Ishikawa (cell line): ENCODE measurements at regions not wholly inside any gene's neighbourhood (a gene's known extent, or its start where the extent isn't known, plus 50 kb on each side); places are given as distances from the start of the nearest gene placed in this dataset.

Experiments used
- CEBPB ChIP-seq: IDR thresholded peaks from 2 replicates; pipeline ENCODE4 v1.6.1; 2012
- CREB1 ChIP-seq: IDR thresholded peaks from 2 replicates; pipeline ENCODE4 v1.6.1; 2012; ENCODE audit warnings: low read depth
- EGR1 ChIP-seq: IDR thresholded peaks from 2 replicates; pipeline ENCODE4 v1.6.1; 2012
- EP300 ChIP-seq: IDR thresholded peaks from 2 replicates; pipeline ENCODE4 v1.6.1; 2012; ENCODE audit warnings: borderline replicate concordance
- FOXM1 ChIP-seq: IDR thresholded peaks from 2 replicates; pipeline ENCODE4 v1.6.1; 2012; ENCODE audit warnings: low read depth, borderline replicate concordance
- MAX ChIP-seq: IDR thresholded peaks from 2 replicates; pipeline ENCODE4 v1.6.1; 2012
- NFIC ChIP-seq: IDR thresholded peaks from 2 replicates; pipeline ENCODE4 v1.6.1; 2012
- RAD21 ChIP-seq: IDR thresholded peaks from 2 replicates; pipeline ENCODE4 v1.6.1; 2012; ENCODE audit warnings: low read depth
- REST ChIP-seq: IDR thresholded peaks from 2 replicates; pipeline ENCODE4 v1.6.1; 2012; ENCODE audit warnings: low read depth, mild to moderate bottlenecking
- TAF1 ChIP-seq: IDR thresholded peaks from 2 replicates; pipeline ENCODE4 v1.6.1; 2012; ENCODE audit warnings: low read depth, mild to moderate bottlenecking
- TCF12 ChIP-seq: IDR thresholded peaks from 2 replicates; pipeline ENCODE4 v1.6.1; 2012; ENCODE audit warnings: low read depth
- TEAD4 ChIP-seq: IDR thresholded peaks from 2 replicates; pipeline ENCODE4 v1.6.1; 2012
- USF1 ChIP-seq: IDR thresholded peaks from 2 replicates; pipeline ENCODE4 v1.6.1; 2012
- YY1 ChIP-seq: IDR thresholded peaks from 2 replicates; pipeline ENCODE4 v1.6.1; 2012; ENCODE audit warnings: low read depth
- ZBTB7A ChIP-seq: IDR thresholded peaks from 2 replicates; pipeline ENCODE4 v1.6.1; 2012; ENCODE audit warnings: low read depth

GRCh38 chr2:228466851-228467250 is 285.4 kb upstream of the SPHKAP start:
- no peak for TF ChIP-seq TCF12
- TF ChIP-seq YY1 = no peak
- TF ChIP-seq TAF1 = no peak
- no peak for TF ChIP-seq TEAD4
- TF ChIP-seq REST = no peak
- TF ChIP-seq EP300 = no peak
- no peak for TF ChIP-seq CEBPB
- no peak for TF ChIP-seq CREB1
- no peak for TF ChIP-seq NFIC

- TF ChIP-seq NFIC = no peak
- TF ChIP-seq USF1 = no peak
- no peak for TF ChIP-seq CEBPB
- no peak for TF ChIP-seq MAX
- TF ChIP-seq FOXM1 = no peak
- no peak for TF ChIP-seq EGR1
These were observed 283.9 kb upstream of the SPHKAP start for GRCh38 chr2:228465408-228465807.

GRCh38 chr2:228458364-228458763 is 276.9 kb upstream of the SPHKAP start:
- TF ChIP-seq TAF1 (no peak), FOXM1 (no peak), YY1 (no peak), EP300 (no peak), ZBTB7A (no peak), TCF12 (no peak), MAX (no peak), USF1 (no peak), NFIC (no peak), EGR1 (no peak), TEAD4 (no peak), REST (no peak), CREB1 (no peak), CEBPB (no peak), RAD21 (no peak)

GRCh38 chr2:228447266-228447915 is 265.9 kb upstream of the SPHKAP start:
- TF ChIP-seq NFIC (no peak), EGR1 (no peak), ZBTB7A (no peak), REST (no peak), CREB1 (no peak), YY1 (no peak), MAX (no peak), FOXM1 (no peak), TAF1 (no peak)

- TF ChIP-seq TAF1 = no peak
- no peak for TF ChIP-seq ZBTB7A
- TF ChIP-seq TCF12 = no peak
- no peak for TF ChIP-seq TEAD4
- TF ChIP-seq EP300 = no peak
- no peak for TF ChIP-seq FOXM1
- TF ChIP-seq CEBPB = no peak
These were observed 265.2 kb upstream of the SPHKAP start for GRCh38 chr2:228446734-228447133.
